Right renal pelvis (tissue), 4 donors: ENCODE measurements at regions not wholly inside any gene's neighbourhood (a gene's known extent, or its start where the extent isn't known, plus 50 kb on each side); places are given as distances from the start of the nearest gene placed in this dataset.
"Not testable (repeated sequence)": the region's sequence is repeated elsewhere in the genome, so short reads cannot be mapped to it uniquely, and the experiment has no call there.

Source experiments
- DNase-seq, 4 donors: peaks; one replicate each; pipeline ENCODE4 v3.0.0-alpha.2; 2013; ENCODE audit warnings: low read depth in 4 of 4, low spot score in 3 of 4, missing footprints in 1 of 4

GRCh38 chr6:21333715-21334114 lies 259.8 kb upstream of the SOX4 start:
- DNase-seq: no peak

GRCh38 chr6:21334651-21335050 lies 258.9 kb upstream of the SOX4 start:
- DNase-seq: no peak

GRCh38 chr6:21335591-21335990 lies 258.0 kb upstream of the SOX4 start:
- DNase-seq: no peak

- no peak for DNase-seq
Observed at GRCh38 chr6:21337263-21337662, 256.3 kb upstream of the SOX4 start.

- DNase-seq: no peak
Observed at GRCh38 chr6:21340573-21340972, 253.0 kb upstream of the SOX4 start.

GRCh38 chr6:21341910-21342309 lies 251.6 kb upstream of the SOX4 start:
- DNase-seq: no peak

- DNase-seq: no peak
Observed at GRCh38 chr6:21342501-21342900, 251.1 kb upstream of the SOX4 start.

GRCh38 chr6:21345704-21346103 lies 247.8 kb upstream of the SOX4 start:
- not testable (repeated sequence) for DNase-seq

- DNase-seq: no peak
Observed at GRCh38 chr6:21348146-21348503, 245.4 kb upstream of the SOX4 start.

GRCh38 chr6:21348504-21349195 lies 244.9 kb upstream of the SOX4 start:
- DNase-seq: peak in 2 of 4 donors; percentile 35 to 51

GRCh38 chr6:21349834-21350233 lies 243.7 kb upstream of the SOX4 start:
- DNase-seq: no peak

- DNase-seq: no peak
Observed at GRCh38 chr6:21350926-21351325, 242.6 kb upstream of the SOX4 start.

GRCh38 chr6:21352131-21352530 lies 241.4 kb upstream of the SOX4 start:
- no peak for DNase-seq

GRCh38 chr6:21354805-21355238 lies 238.7 kb upstream of the SOX4 start:
- DNase-seq: no peak

- DNase-seq: no peak
Observed at GRCh38 chr6:21355638-21356037, 237.9 kb upstream of the SOX4 start.

- no peak for DNase-seq
Observed at GRCh38 chr6:21357262-21357661, 236.3 kb upstream of the SOX4 start.

GRCh38 chr6:21359926-21360325 lies 233.6 kb upstream of the SOX4 start:
- DNase-seq: no peak

- no peak for DNase-seq
Observed at GRCh38 chr6:21360336-21360735, 233.2 kb upstream of the SOX4 start.

- no peak for DNase-seq
Observed at GRCh38 chr6:21367148-21367547, 226.4 kb upstream of the SOX4 start.

GRCh38 chr6:21367649-21368154 lies 225.8 kb upstream of the SOX4 start:
- DNase-seq: no peak

GRCh38 chr6:21371061-21371460 lies 222.5 kb upstream of the SOX4 start:
- no peak for DNase-seq

GRCh38 chr6:21371676-21372171 lies 221.8 kb upstream of the SOX4 start:
- no peak for DNase-seq
